ENCODE measurements at regions not wholly inside any gene's neighbourhood (a gene's known extent, or its start where the extent isn't known, plus 50 kb on each side); places are given as distances from the start of the nearest gene placed in this dataset.

- CTCF ChIA-PET: no interaction called here
- Mint-ChIP-seq H3K4me3 (no peak overlapping the region), H3K9me3 (no peaks in the 10 kb centered on the region), H3K27me3 (no peaks in the 10 kb centered on the region), H3K36me3 (ENCODE audit: low read depth) (no peaks in the 10 kb centered on the region), H3K4me1 (ENCODE audit: low read depth) (no peaks in the 10 kb centered on the region), H3K27ac (no peak overlapping the region)
- intact Hi-C loops (cut with DNase I, micrococcal nuclease): no loop called here
- no peak for TF ChIP-seq CTCF (IDR thresholded peaks at IDR 0.05)
- no peak for ATAC-seq (ENCODE audit: poor library complexity)
- Histone ChIP-seq H3K27ac (ENCODE audit: low read depth in 1 of 2, low read length in 2 of 2) (no peak overlapping the region), H3K9me3 (ENCODE audit: control insufficient read depth in 1 of 2, insufficient read depth in 1 of 2, low read length in 2 of 2) (no peaks in the 10 kb centered on the region), H3K36me3 (ENCODE audit: insufficient read depth, low read length) (no peaks in the 10 kb centered on the region), H3K27me3 (ENCODE audit: control insufficient read depth in 1 of 2, insufficient read depth in 2 of 2, low read length in 2 of 2) (no peaks in the 10 kb centered on the region), H3K4me3 (ENCODE audit: low read length) (no peak overlapping the region), H3K4me1 (ENCODE audit: insufficient read depth, low read length) (no peaks in the 10 kb centered on the region)
- DNase-seq: no peak
- POLR2A ChIA-PET: no interaction called here
Measured at GRCh38 chr18:2030647-2031046, 540.7 kb downstream of the METTL4 start.

- ChIA-PET CTCF (no interaction called here), POLR2A (no interaction called here)
- no peaks in the 10 kb centered on the region for H3K4me1 Mint-ChIP-seq (ENCODE audit: low read depth)
- no peak overlapping the region for H3K4me3 Mint-ChIP-seq
- DNase-seq (no peak), ATAC-seq (ENCODE audit: poor library complexity) (no peak)
- no peak for TF ChIP-seq CTCF (IDR thresholded peaks at IDR 0.05)
- H3K27ac Mint-ChIP-seq: no peak overlapping the region
- no peaks in the 10 kb centered on the region for H3K36me3 Mint-ChIP-seq (ENCODE audit: low read depth)
- intact Hi-C loops (cut with DNase I, micrococcal nuclease): no loop called here
- H3K9me3 ChIP-seq (ENCODE audit: control insufficient read depth in 1 of 2, insufficient read depth in 1 of 2, low read length in 2 of 2): no peaks in the 10 kb centered on the region
- no peak overlapping the region for H3K27ac ChIP-seq (ENCODE audit: low read depth in 1 of 2, low read length in 2 of 2)
- no peaks in the 10 kb centered on the region for H3K4me1 ChIP-seq (ENCODE audit: insufficient read depth, low read length)
- no peak overlapping the region for H3K4me3 ChIP-seq (ENCODE audit: low read length)
- H3K36me3 ChIP-seq (ENCODE audit: insufficient read depth, low read length): no peaks in the 10 kb centered on the region
- no peaks in the 10 kb centered on the region for H3K27me3 ChIP-seq (ENCODE audit: control insufficient read depth in 1 of 2, insufficient read depth in 2 of 2, low read length in 2 of 2)
- no peaks in the 10 kb centered on the region for H3K9me3 Mint-ChIP-seq
- H3K27me3 Mint-ChIP-seq: no peaks in the 10 kb centered on the region
Measured at GRCh38 chr18:2032036-2032435, 539.3 kb downstream of the METTL4 start.

GRCh38 chr18:2035056-2035455 lies 536.2 kb downstream of the METTL4 start:
- no peaks in the 10 kb centered on the region for H3K4me1 ChIP-seq (ENCODE audit: insufficient read depth, low read length)
- ATAC-seq (ENCODE audit: poor library complexity) (no peak), DNase-seq (no peak)
- no peak for TF ChIP-seq CTCF (IDR thresholded peaks at IDR 0.05)
- H3K27me3 ChIP-seq (ENCODE audit: control insufficient read depth in 1 of 2, insufficient read depth in 2 of 2, low read length in 2 of 2): no peaks in the 10 kb centered on the region
- Mint-ChIP-seq H3K4me3 (no peak overlapping the region), H3K9me3 (no peaks in the 10 kb centered on the region), H3K4me1 (ENCODE audit: low read depth) (no peaks in the 10 kb centered on the region), H3K36me3 (ENCODE audit: low read depth) (no peaks in the 10 kb centered on the region), H3K27ac (no peak overlapping the region), H3K27me3 (no peaks in the 10 kb centered on the region)
- POLR2A ChIA-PET: no interaction called here
- no peak overlapping the region for H3K4me3 ChIP-seq (ENCODE audit: low read length)
- H3K36me3 ChIP-seq (ENCODE audit: insufficient read depth, low read length): no peaks in the 10 kb centered on the region
- intact Hi-C loops (cut with DNase I, micrococcal nuclease): no loop called here
- no peak overlapping the region for H3K27ac ChIP-seq (ENCODE audit: low read depth in 1 of 2, low read length in 2 of 2)
- CTCF ChIA-PET: no interaction called here
- H3K9me3 ChIP-seq (ENCODE audit: control insufficient read depth in 1 of 2, insufficient read depth in 1 of 2, low read length in 2 of 2): no peaks in the 10 kb centered on the region
